GM12874 (cell line): ENCODE measurements at regions not wholly inside any gene's neighbourhood (a gene's known extent, or its start where the extent isn't known, plus 50 kb on each side); places are given as distances from the start of the nearest gene placed in this dataset.

Experiments used
- CTCF ChIP-seq: IDR thresholded peaks from 2 replicates; pipeline ENCODE4 v1.5.1; 2011; ENCODE audit warnings: low read depth, mild to moderate bottlenecking, control low read depth, low read length, moderate library complexity; ENCODE audit not compliant: insufficient read depth

- no peak for TF ChIP-seq CTCF
These were observed 151.1 kb upstream of the ERCC6L2 start for GRCh38 chr9:95724253-95724991.

- no peak for TF ChIP-seq CTCF
These were observed 153.3 kb upstream of the ERCC6L2 start for GRCh38 chr9:95722141-95722540.

- TF ChIP-seq CTCF, result no peak
These were observed 154.4 kb upstream of the ERCC6L2 start for GRCh38 chr9:95721061-95721531.

- no peak for TF ChIP-seq CTCF
These were observed 155.0 kb upstream of the ERCC6L2 start for GRCh38 chr9:95720496-95720895.

- no peak for TF ChIP-seq CTCF
These were observed 156.1 kb upstream of the ERCC6L2 start for GRCh38 chr9:95719354-95719753.

- TF ChIP-seq CTCF, result no peak
These were observed 157.2 kb upstream of the ERCC6L2 start for GRCh38 chr9:95718263-95718662.

GRCh38 chr9:95715868-95716435 is 159.5 kb upstream of the ERCC6L2 start:
- no peak for TF ChIP-seq CTCF
